Uterus (tissue), 3 donors: ENCODE measurements at regions not wholly inside any gene's neighbourhood (a gene's known extent, or its start where the extent isn't known, plus 50 kb on each side); places are given as distances from the start of the nearest gene placed in this dataset.

Experiments
- DNase-seq, 2 donors: peaks; one replicate each; pipeline ENCODE4 v3.0.0-alpha.2; 2019 to 2020
- H3K27ac ChIP-seq, 2 donors: fragments of 200-600 bp; sonication (generic); 1 replicate in 1 of 2; 2 replicates in 1 of 2; pipeline ENCODE4 v1.5.1; 2016 to 2018
- H3K27me3 ChIP-seq, 2 donors: fragments of 200-600 bp; sonication (generic); one replicate each; pipeline ENCODE4 v1.5.1; 2018 to 2019; ENCODE audit warnings: control low read depth in 1 of 2
- H3K36me3 ChIP-seq, 2 donors: fragments of 200-600 bp; sonication (generic); one replicate each; pipeline ENCODE4 v1.5.1; 2019; ENCODE audit warnings: control low read depth in 1 of 2
- H3K4me1 ChIP-seq, 2 donors: fragments of 200-600 bp; sonication (generic); one replicate each; pipeline ENCODE4 v1.5.1; 2018 to 2019; ENCODE audit warnings: control low read depth in 1 of 2
- H3K4me3 ChIP-seq, 2 donors: fragments of 200-600 bp; sonication (generic); 1 replicate in 1 of 2; 2 replicates in 1 of 2; pipeline ENCODE4 v1.5.1; 2018 to 2019; ENCODE audit warnings: mild to moderate bottlenecking in 1 of 2
- H3K9me3 ChIP-seq, 2 donors: fragments of 200-600 bp; sonication (generic); one replicate each; pipeline ENCODE4 v1.5.1; 2019; ENCODE audit warnings: control low read depth in 1 of 2
- CTCF ChIP-seq, 4 experiments: fragments of 200-600 bp in 2 of 4; fragments of 450-650 bp in 2 of 4; sonication (generic) in 2 of 4; IDR thresholded peaks; one replicate each; pipeline ENCODE4 v1.5.1; 2016 to 2019; ENCODE audit warnings: antibody characterized with exemption in 4 of 4, mild to moderate bottlenecking in 2 of 4, moderate library complexity in 1 of 4
- POLR2A ChIP-seq, 2 donors: fragments of 450-650 bp; IDR thresholded peaks; one replicate each; pipeline ENCODE4 v1.6.1; 2016; ENCODE audit warnings: antibody characterized with exemption in 2 of 2, mild to moderate bottlenecking in 1 of 2, moderate library complexity in 1 of 2
- intact Hi-C: fragments of 100-400 bp; cut with DNase I; formaldehyde crosslinking; loops from one replicate; pipeline ENCODE4 v1.15.1; 2023; ENCODE audit warnings: low total_unique reads
- donor health status: DM: yes; HTN: yes; CAD: no.

DNA sequence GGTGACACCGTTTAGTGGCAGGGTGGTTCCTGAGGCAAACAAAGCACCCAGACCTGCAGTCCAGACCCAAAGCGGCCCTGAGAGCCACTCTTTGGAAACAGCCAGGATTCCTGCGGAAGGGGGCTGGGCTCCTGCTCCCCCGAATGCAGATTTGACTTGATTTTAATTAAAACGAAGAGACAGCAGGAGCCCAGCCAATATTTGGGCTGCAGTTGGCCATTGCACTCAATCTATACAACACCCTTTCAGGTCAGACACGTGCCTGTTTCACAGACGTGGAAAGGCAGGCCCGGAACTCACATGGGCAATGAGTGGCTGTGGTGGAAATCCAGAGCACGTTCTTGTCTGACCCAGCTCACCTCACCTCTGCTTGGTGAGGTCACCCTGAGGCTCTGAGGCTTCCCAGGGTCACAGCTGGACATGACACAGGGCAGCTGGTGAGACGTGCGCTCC lies 122.4 kb downstream of the NDUFA10 start:
- H3K27ac ChIP-seq: no peak overlapping the region
- intact Hi-C loops: no loop called here
- H3K27me3 ChIP-seq: no peaks in the 10 kb centered on the region
- DNase-seq: no peak
- H3K9me3 ChIP-seq: no peaks in the 10 kb centered on the region
- H3K4me1 ChIP-seq: no peaks in the 10 kb centered on the region
- H3K36me3 ChIP-seq: no peaks in the 10 kb centered on the region
- H3K4me3 ChIP-seq: no peak overlapping the region
- TF ChIP-seq POLR2A (IDR thresholded peaks at IDR 0.05): no peak

DNA sequence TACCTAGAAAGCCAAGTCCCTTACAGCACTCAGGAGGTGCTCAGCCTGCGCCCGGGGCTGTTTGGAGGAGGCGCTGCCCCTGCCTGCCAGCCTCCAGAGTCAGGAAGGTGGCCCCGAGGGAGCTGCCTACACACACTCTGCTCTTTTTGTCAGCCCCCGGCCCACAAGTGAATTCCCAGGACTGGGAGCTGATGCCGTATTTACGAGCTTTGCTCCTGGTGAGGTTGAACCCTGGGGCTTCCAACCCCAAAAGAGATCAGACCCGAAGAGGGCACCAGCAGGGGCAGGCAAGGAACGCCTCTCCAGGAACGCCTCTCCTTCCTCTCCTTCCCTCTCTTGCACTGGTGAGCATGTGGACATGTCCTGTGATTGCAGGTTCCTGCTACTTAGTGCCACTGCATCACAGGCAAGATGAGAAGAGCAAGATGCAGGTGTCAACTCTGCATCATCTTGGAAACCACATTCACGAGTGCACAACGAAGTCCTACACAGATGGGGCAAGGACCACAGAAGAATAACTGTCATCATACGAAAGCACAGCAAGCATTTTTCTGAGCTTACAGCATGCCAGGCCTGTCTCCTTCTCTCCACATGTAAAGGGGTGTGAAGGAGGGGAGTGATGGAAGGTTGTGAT lies 126.7 kb downstream of the NDUFA10 start:
- H3K4me3 ChIP-seq: no peak overlapping the region
- no peak for DNase-seq
- H3K27me3 ChIP-seq: no peaks in the 10 kb centered on the region
- H3K4me1 ChIP-seq: no peaks in the 10 kb centered on the region
- H3K9me3 ChIP-seq: no peaks in the 10 kb centered on the region
- intact Hi-C loops: no loop called here
- no peaks in the 10 kb centered on the region for H3K36me3 ChIP-seq
- TF ChIP-seq POLR2A (IDR thresholded peaks at IDR 0.05) (no peak), CTCF (IDR thresholded peaks at IDR 0.05) (no peak)
- no peak overlapping the region for H3K27ac ChIP-seq

DNA sequence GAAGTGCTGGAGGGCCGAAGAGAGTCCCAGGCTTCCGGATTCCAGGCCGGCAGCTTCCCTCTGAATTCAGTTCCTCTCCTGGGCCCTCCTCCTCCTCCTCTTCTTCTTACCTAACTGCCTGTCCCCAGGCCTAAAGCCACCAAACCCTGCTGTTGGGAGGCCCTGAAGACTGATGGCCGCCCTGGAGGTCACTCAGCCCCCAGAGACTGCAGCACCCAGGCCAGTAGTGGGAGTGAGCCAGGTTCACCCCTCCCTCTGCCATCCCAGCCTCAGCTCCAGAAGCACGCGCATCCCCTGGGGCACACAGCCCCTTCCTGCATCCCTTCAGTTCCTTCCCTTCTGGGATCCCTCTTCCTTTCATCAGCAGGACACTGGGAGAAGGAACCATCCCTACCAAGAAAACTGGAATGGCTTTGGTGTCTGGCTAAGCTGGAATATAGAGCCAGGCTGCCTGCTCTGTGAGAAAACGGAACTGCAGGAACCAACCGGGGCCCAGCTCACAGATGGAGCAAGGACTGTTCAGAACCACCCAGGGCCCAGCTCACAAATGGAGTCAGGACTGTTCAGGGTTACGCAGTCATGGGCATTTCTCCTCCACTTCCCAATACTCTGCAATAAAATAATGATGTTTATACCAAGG lies 127.4 kb downstream of the NDUFA10 start:
- no peaks in the 10 kb centered on the region for H3K27me3 ChIP-seq
- no peaks in the 10 kb centered on the region for H3K9me3 ChIP-seq
- TF ChIP-seq POLR2A (IDR thresholded peaks at IDR 0.05): no peak
- no peak for TF ChIP-seq CTCF (IDR thresholded peaks at IDR 0.05)
- no peak overlapping the region for H3K27ac ChIP-seq
- no peak overlapping the region for H3K4me3 ChIP-seq
- no peaks in the 10 kb centered on the region for H3K4me1 ChIP-seq
- intact Hi-C loops: no loop called here
- DNase-seq: no peak
- no peaks in the 10 kb centered on the region for H3K36me3 ChIP-seq

DNA sequence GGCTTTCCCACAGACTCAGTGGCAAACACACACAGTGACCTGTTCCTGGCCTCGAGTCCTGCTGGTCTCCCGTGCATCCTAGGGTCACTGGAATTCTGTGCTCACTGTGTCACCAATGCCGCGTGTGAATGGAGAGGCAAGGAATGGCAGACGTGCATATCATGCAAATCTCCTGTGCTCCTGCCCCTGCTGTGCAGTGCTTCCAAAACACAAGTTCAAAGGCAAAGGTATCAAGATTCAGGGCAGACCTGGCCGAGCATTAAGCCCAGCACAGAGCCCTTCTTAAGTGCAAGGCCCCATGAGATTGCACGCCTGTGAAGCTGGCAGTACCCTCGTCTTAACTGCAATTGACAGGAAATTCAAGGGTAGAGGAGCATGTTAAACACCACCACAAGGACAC lies 129.1 kb downstream of the NDUFA10 start:
- intact Hi-C loops: no loop called here
- Histone ChIP-seq H3K4me3 (no peak overlapping the region), H3K36me3 (no peaks in the 10 kb centered on the region)

GRCh38 chr2:239895669-239896068 lies 129.5 kb downstream of the NDUFA10 start:
- Histone ChIP-seq H3K27me3 (no peaks in the 10 kb centered on the region), H3K9me3 (no peaks in the 10 kb centered on the region), H3K36me3 (no peaks in the 10 kb centered on the region), H3K27ac (no peak overlapping the region), H3K4me1 (no peaks in the 10 kb centered on the region), H3K4me3 (no peak overlapping the region)
- intact Hi-C loops: no loop called here
- DNase-seq: no peak
- TF ChIP-seq CTCF (IDR thresholded peaks at IDR 0.05): no peak

More for the DNA sequence above, 129.1 kb downstream of the NDUFA10 start:
- no peaks in the 10 kb centered on the region for H3K27me3 ChIP-seq
- no peak for TF ChIP-seq POLR2A (IDR thresholded peaks at IDR 0.05)
- no peak for TF ChIP-seq CTCF (IDR thresholded peaks at IDR 0.05)
- H3K27ac ChIP-seq: no peak overlapping the region
- no peaks in the 10 kb centered on the region for H3K4me1 ChIP-seq
- DNase-seq: no peak
- no peaks in the 10 kb centered on the region for H3K9me3 ChIP-seq
